ENCODE measurements at regions not wholly inside any gene's neighbourhood (a gene's known extent, or its start where the extent isn't known, plus 50 kb on each side); places are given as distances from the start of the nearest gene placed in this dataset.
"Not testable (repeated sequence)": the region's sequence is repeated elsewhere in the genome, so short reads cannot be mapped to it uniquely, and the experiment has no call there.

- in situ Hi-C loops (cut with HindIII; ENCODE audit: low sequenced_read_pairs) = no loop called here
- no peak for DNase-seq (ENCODE audit: low spot score)
Observed at GRCh38 chr4:125262502-125262901, 52.3 kb upstream of the FAT4 start.

- in situ Hi-C loops (cut with HindIII; ENCODE audit: low sequenced_read_pairs) = no loop called here
Observed at GRCh38 chr4:125262079-125262478, 52.7 kb upstream of the FAT4 start.

DNA sequence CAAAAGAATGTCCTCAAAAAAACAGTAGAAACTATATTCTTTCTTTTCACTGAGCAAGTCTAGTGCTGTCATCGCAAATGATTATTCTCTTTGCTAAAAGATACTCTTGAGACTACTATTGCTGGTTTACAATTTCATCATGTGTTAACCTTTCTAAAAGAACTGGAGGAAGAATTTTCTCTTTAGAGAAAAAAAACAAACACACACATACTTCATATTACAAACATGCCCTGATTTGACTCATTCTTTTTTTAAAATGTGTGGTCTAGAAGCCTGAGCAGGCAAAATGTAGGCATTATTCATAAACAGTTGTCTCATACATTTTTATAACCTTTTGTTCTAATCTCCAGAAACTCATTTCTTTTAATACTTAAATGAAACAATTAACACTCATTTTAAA, 60.6 kb upstream of the FAT4 start:
- DNase-seq (ENCODE audit: low spot score) = no peak
- in situ Hi-C loops (cut with HindIII; ENCODE audit: low sequenced_read_pairs) = no loop called here

More at GRCh38 chr4:125262079-125262478, 52.7 kb upstream of the FAT4 start:
- no peak for DNase-seq (ENCODE audit: low spot score)

GRCh38 chr4:125244848-125245450, 69.8 kb upstream of the FAT4 start:
- in situ Hi-C loops (cut with HindIII; ENCODE audit: low sequenced_read_pairs) = no loop called here
- no peak for DNase-seq (ENCODE audit: low spot score)

- in situ Hi-C loops (cut with HindIII; ENCODE audit: low sequenced_read_pairs) = no loop called here
- no peak for DNase-seq (ENCODE audit: low spot score)
Observed at GRCh38 chr4:125243789-125244397, 70.9 kb upstream of the FAT4 start.

DNA sequence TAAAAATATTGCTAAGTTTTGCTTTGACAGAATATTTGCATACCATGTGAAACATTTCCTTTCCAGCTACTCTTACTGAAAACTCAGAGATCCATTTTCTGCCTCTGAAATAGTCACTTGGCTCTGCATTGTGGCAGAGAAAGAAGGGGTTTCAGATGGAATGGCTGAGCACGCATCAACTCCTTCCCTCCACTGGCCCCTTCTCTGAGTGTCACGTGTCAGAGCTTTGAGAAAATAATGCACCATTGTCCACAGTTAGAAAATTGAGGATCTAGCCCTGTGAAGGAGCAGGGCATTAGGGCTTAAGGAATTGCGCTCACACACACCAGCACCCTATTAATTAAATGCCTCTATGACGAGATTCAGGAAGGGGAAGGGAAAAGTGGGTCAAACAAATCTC, 78.8 kb upstream of the FAT4 start:
- in situ Hi-C loops (cut with HindIII; ENCODE audit: low sequenced_read_pairs) = no loop called here
- DNase-seq (ENCODE audit: low spot score) = no peak

- no peak for DNase-seq (ENCODE audit: low spot score)
- in situ Hi-C loops (cut with HindIII; ENCODE audit: low sequenced_read_pairs) = no loop called here
Observed at GRCh38 chr4:125231661-125232060, 83.1 kb upstream of the FAT4 start.

GRCh38 chr4:125229596-125230058, 85.1 kb upstream of the FAT4 start:
- in situ Hi-C loops (cut with HindIII; ENCODE audit: low sequenced_read_pairs) = no loop called here
- no peak for DNase-seq (ENCODE audit: low spot score)

- in situ Hi-C loops (cut with HindIII; ENCODE audit: low sequenced_read_pairs) = no loop called here
- no peak for DNase-seq (ENCODE audit: low spot score)
Observed at GRCh38 chr4:125225806-125226205, 88.9 kb upstream of the FAT4 start.

DNA sequence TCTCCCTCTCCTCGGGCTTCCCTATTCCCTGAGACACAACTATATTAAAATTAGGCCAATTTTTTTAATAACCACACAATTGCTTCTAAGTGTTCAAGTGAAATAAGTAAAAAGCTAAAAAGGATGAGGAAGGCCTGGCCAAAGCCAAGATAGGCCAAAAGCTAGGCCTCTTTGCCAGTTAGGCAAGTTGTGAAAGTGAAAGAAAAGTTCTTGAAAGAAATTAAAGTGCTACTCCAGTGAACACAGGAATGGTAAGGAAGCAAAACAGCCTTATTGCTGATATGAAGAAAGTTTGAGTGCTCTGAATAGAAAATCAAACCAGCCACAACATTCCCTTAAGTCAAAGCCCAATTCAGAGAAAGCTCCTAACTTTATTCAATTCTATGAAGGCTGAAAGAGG, 114.2 kb upstream of the FAT4 start:
- no peak for DNase-seq (ENCODE audit: low spot score)
- in situ Hi-C loops (cut with HindIII; ENCODE audit: low sequenced_read_pairs) = no loop called here

- DNase-seq (ENCODE audit: low spot score) = no peak
- in situ Hi-C loops (cut with HindIII; ENCODE audit: low sequenced_read_pairs) = no loop called here
Observed at GRCh38 chr4:125198916-125199315, 115.8 kb upstream of the FAT4 start.

DNA sequence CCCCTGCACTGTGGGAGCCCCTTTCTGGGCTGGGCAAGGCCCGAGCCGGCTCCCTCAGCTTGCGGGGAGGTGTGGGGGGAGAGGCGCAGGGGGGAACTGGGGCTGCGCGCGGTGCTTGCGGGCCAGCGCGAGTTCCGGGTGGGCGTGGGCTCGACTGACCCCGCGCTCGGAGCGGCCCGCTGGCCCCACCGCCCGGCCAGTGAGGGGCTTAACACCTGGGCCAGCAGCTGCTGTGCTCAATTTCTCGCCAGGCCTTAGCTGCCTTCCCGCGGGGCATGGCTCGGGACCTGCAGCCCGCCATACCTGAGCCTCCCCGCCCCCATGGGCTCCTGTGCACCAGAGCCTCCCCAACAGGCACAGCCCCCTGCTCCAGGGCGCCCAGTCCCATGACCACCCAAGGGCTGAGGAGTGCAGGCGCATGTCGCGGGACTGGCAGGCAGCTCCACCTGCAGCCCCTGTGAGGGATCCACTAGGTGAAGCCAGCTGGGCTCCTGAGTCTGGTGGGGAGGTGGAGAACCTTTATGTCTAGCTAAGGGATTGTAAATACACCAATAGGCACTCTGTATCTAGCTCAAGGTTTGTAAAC, 122.8 kb upstream of the FAT4 start:
- DNase-seq (ENCODE audit: low spot score); in situ Hi-C loops (cut with HindIII; ENCODE audit: low sequenced_read_pairs): not testable (repeated sequence)

GRCh38 chr4:125191232-125191631, 123.5 kb upstream of the FAT4 start:
- DNase-seq (ENCODE audit: low spot score) = no peak
- in situ Hi-C loops (cut with HindIII; ENCODE audit: low sequenced_read_pairs) = no loop called here

DNA sequence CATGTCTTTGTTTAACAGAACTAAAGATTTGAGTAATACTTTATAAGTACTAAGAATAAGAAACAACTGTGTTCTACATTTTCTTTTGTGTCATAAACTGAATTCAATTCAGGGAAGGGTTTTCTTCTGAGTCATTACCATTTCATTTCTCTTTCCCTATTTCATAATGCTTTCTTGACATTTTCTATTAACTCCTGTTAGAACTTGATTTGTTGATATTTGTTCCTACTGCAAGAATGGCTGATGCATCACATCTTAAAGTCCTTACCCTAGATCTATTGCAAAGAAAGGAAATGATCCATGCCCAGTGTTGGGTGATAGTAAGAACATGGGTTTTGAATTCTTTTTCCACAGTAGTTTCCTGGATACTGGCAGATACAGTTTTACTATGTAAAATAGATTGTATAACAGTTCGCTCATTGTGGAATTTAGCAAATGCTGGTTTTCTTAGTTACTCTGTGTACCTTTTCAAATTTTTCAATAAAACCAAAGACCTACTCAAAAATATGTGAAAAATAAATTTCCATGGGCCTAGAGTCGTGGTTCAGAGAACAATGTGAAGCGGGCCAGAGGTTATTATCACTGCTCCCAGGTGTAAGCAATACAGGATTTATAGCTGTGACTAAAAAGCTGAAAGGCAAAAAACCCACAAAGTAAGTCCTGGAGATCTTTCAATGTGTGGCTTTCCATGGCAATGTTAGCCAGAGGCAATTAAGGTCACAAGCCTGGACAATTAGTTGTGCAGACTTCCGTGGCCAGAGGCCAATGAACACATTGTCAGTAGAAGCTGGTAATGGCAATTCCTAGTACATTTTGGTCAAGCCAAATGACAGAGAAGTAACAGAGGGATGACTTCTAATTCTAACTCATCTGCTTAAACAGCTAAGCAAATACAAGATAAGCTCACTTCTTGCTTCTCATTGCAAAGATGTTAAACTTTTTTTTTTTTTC, 127.3 kb upstream of the FAT4 start:
- no peak for DNase-seq (ENCODE audit: low spot score)
- in situ Hi-C loops (cut with HindIII; ENCODE audit: low sequenced_read_pairs) = no loop called here

- no peak for DNase-seq (ENCODE audit: low spot score)
- in situ Hi-C loops (cut with HindIII; ENCODE audit: low sequenced_read_pairs) = no loop called here
Observed at GRCh38 chr4:125184116-125184515, 130.6 kb upstream of the FAT4 start.

DNA sequence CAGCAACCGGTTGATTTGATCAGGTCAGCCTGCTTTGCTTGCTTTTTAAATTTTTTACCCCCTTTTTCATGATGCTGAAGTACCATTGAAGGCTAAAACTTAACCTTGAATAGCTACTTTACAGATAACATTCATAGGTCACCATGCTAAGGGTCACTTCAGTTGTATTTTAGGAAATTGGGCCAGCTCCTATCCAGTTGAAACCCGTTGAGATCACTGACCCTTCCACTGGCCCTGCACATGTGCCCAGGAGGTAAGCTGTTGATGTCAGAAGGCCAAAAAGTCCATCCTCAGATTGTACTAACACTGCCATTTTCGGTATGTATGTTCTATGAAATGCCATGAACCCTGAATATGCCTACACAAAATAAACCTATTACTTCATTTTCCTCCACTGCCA, 133.0 kb upstream of the FAT4 start:
- DNase-seq (ENCODE audit: low spot score) = no peak
- in situ Hi-C loops (cut with HindIII; ENCODE audit: low sequenced_read_pairs) = no loop called here

GRCh38 chr4:125179727-125180126, 135.0 kb upstream of the FAT4 start:
- in situ Hi-C loops (cut with HindIII; ENCODE audit: low sequenced_read_pairs) = no loop called here

DNA sequence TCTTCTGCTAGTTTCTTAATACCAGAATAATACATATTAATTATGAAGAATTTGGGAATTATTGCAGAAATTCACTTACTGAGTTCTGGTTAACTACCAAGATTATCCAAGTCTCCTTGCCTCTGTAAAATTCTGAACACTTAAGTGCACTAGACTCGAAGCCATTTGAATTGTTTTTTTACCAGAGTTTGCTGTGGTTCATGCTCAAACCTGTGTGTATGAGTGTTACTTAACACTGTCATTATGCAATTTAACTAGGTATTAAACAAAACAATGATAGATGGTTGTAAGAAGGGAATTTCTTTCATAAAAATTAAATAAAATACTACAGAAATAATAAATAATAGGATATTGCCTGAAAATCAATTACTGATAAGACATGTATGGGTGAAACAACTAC, 145.6 kb upstream of the FAT4 start:
- DNase-seq (ENCODE audit: low spot score) = no peak
- in situ Hi-C loops (cut with HindIII; ENCODE audit: low sequenced_read_pairs) = no loop called here

More at GRCh38 chr4:125179727-125180126, 135.0 kb upstream of the FAT4 start:
- no peak for DNase-seq (ENCODE audit: low spot score)

- in situ Hi-C loops (cut with HindIII; ENCODE audit: low sequenced_read_pairs) = no loop called here
- DNase-seq (ENCODE audit: low spot score) = no peak
Observed at GRCh38 chr4:125168531-125168930, 146.2 kb upstream of the FAT4 start.

DNA sequence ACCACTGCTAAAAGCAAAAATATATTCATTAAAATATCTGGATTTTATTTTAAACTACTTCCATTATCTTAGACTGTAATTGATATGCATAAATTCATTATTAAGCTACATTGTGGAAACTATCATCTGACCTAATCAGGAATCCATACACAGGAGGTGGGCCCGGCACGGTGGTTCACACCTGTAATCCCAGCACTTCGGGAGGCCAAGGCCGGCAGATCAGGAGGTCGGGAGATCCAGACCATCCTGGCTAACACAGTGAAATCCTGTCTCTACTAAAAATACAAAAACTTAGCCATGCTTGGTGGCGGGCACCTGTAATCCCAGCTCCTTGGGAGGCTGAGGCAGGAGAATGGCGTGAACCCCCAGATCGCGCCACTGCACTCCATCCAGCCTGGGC, 148.7 kb upstream of the FAT4 start:
- in situ Hi-C loops (cut with HindIII; ENCODE audit: low sequenced_read_pairs); DNase-seq (ENCODE audit: low spot score): not testable (repeated sequence)

Measured in G401 (cell line).